Activated B cell treated with CpG ODN at 0.5 μM for 24 hours (primary cell): ENCODE measurements at regions not wholly inside any gene's neighbourhood (a gene's known extent, or its start where the extent isn't known, plus 50 kb on each side); places are given as distances from the start of the nearest gene placed in this dataset.

Experiments used
- ATAC-seq: fragments of 200-7000 bp; cut with Tn5 transposase; one replicate; pipeline ENCODE4 v1.10.0; 2021; ENCODE audit warnings: low read depth, mild to moderate bottlenecking, moderate library complexity
- CTCF ChIA-PET: fragments of 350-600 bp; sonication (Branson Sonifier 250); formaldehyde crosslinking; loops from one replicate; lab custom pipeline; 2021; ENCODE audit warnings: antibody characterized with exemption; lab: Charles Lee
- POLR2A ChIA-PET: fragments of 350-600 bp; sonication (Branson Sonifier 250); formaldehyde crosslinking; loops from one replicate; lab custom pipeline; 2021; ENCODE audit warnings: antibody characterized with exemption; lab: Charles Lee
- DNase-seq: peaks from one replicate; pipeline ENCODE4 v3.0.0; 2022
- H3K27ac Mint-ChIP-seq: one replicate; pipeline ENCODE4 v1.8.0; 2020; ENCODE audit warnings: mixed read lengths
- H3K27me3 Mint-ChIP-seq: one replicate; pipeline ENCODE4 v1.8.0; 2021; ENCODE audit warnings: mixed read lengths
- H3K36me3 Mint-ChIP-seq: one replicate; pipeline ENCODE4 v1.8.0; 2021; ENCODE audit warnings: low read depth, mixed read lengths
- H3K4me1 Mint-ChIP-seq: one replicate; pipeline ENCODE4 v1.8.0; 2021; ENCODE audit warnings: mixed read lengths
- H3K4me3 Mint-ChIP-seq: one replicate; pipeline ENCODE4 v1.8.0; 2020; ENCODE audit warnings: mild to moderate bottlenecking, mixed read lengths
- H3K9me3 Mint-ChIP-seq: one replicate; pipeline ENCODE4 v1.8.0; 2020; ENCODE audit warnings: mixed read lengths
- intact Hi-C: fragments of 100-400 bp; cut with micrococcal nuclease; formaldehyde crosslinking; loops from one replicate; pipeline ENCODE4 v1.15.1; 2024
- TF ChIP-seq, protein P1 (sequence below): fragments of 200-600 bp; IDR thresholded peaks from one replicate; pipeline ENCODE4 v1.8.0; 2022; ENCODE audit warnings: antibody characterized with exemption, mild to moderate bottlenecking

DNA sequence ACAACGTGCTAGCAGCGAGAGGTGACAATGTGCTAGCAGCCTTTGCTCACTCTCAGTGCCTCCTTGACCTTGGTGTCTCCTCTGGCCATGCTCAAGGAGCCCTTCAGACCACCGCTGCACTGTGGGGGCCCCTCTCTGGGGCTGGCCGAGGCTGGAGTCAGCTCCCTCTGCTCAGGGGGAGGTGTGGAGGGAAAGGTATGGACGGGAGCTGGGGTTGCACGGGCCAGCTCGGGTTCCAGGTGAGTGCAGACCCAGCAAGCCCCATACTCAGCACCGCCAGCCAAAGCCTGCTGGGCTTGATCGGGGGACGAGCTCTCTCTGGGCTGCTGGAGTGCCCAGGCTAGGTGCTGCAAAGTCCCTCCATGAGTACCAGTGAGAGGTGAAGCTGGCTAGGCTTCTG, 180.2 kb downstream of the TRIM36 start:
- no peak overlapping the region for H3K4me3 Mint-ChIP-seq
- ATAC-seq (no peak), DNase-seq (no peak)
- no peaks in the 10 kb centered on the region for H3K4me1 Mint-ChIP-seq
- intact Hi-C loops, result no loop called here
- no peaks in the 10 kb centered on the region for H3K36me3 Mint-ChIP-seq
- no peaks in the 10 kb centered on the region for H3K9me3 Mint-ChIP-seq
- H3K27ac Mint-ChIP-seq, result no peak overlapping the region
- TF ChIP-seq, protein P1, sequence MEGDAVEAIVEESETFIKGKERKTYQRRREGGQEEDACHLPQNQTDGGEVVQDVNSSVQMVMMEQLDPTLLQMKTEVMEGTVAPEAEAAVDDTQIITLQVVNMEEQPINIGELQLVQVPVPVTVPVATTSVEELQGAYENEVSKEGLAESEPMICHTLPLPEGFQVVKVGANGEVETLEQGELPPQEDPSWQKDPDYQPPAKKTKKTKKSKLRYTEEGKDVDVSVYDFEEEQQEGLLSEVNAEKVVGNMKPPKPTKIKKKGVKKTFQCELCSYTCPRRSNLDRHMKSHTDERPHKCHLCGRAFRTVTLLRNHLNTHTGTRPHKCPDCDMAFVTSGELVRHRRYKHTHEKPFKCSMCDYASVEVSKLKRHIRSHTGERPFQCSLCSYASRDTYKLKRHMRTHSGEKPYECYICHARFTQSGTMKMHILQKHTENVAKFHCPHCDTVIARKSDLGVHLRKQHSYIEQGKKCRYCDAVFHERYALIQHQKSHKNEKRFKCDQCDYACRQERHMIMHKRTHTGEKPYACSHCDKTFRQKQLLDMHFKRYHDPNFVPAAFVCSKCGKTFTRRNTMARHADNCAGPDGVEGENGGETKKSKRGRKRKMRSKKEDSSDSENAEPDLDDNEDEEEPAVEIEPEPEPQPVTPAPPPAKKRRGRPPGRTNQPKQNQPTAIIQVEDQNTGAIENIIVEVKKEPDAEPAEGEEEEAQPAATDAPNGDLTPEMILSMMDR, result no peak
- ChIA-PET POLR2A (no interaction called here), CTCF (no interaction called here)
- no peaks in the 10 kb centered on the region for H3K27me3 Mint-ChIP-seq

DNA sequence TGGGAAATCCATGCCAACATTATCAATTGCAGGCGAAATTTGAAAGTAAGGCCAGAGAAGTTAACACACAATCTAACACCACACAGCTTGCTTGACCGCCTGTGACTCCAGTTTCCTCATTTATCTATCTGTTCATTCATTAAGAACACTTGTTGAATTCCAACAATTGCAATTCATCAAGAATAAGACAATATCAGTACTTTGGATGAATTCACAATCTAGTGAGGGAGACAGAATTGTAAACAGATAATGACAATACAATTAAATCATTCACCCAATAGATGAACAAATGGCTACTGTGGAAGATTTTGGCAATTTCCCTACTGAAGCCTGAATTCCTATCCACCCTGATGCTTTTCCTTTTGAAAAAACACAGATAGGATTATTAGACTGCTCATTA, 181.6 kb downstream of the TRIM36 start:
- intact Hi-C loops, result no loop called here
- POLR2A ChIA-PET, result no interaction called here
- H3K9me3 Mint-ChIP-seq, result no peaks in the 10 kb centered on the region
- TF ChIP-seq, protein P1, result no peak
- ATAC-seq (no peak), DNase-seq (no peak)
- CTCF ChIA-PET, result no interaction called here
- H3K4me3 Mint-ChIP-seq, result no peak overlapping the region
- H3K27me3 Mint-ChIP-seq, result no peaks in the 10 kb centered on the region
- H3K27ac Mint-ChIP-seq, result no peak overlapping the region
- H3K36me3 Mint-ChIP-seq, result no peaks in the 10 kb centered on the region
- no peaks in the 10 kb centered on the region for H3K4me1 Mint-ChIP-seq

DNA sequence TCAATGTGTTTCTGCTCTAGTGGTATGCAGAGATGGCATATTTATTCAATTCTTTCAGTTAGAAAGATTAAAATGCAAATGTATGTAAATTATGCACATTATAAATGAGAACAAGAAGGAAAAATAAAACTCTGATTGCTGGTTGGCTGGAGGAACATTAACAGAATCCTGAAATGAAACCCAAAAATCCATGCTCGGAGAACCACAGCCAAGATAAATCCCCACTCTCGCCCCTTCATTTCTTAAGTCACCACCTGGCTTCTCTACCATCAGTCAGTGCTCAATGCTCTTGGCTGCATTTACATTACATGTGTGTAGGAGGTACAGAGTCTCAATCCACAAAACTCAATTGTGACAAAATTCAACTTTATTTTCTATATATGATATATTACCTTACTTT, 184.9 kb downstream of the TRIM36 start:
- TF ChIP-seq, protein P1, result no peak
- no peaks in the 10 kb centered on the region for H3K9me3 Mint-ChIP-seq
- DNase-seq, result no peak
- H3K27me3 Mint-ChIP-seq, result no peaks in the 10 kb centered on the region
- H3K27ac Mint-ChIP-seq, result no peak overlapping the region
- ATAC-seq, result no peak
- intact Hi-C loops, result no loop called here
- H3K4me3 Mint-ChIP-seq, result no peak overlapping the region
- no peaks in the 10 kb centered on the region for H3K36me3 Mint-ChIP-seq
- no peaks in the 10 kb centered on the region for H3K4me1 Mint-ChIP-seq
- ChIA-PET POLR2A (no interaction called here), CTCF (no interaction called here)

DNA sequence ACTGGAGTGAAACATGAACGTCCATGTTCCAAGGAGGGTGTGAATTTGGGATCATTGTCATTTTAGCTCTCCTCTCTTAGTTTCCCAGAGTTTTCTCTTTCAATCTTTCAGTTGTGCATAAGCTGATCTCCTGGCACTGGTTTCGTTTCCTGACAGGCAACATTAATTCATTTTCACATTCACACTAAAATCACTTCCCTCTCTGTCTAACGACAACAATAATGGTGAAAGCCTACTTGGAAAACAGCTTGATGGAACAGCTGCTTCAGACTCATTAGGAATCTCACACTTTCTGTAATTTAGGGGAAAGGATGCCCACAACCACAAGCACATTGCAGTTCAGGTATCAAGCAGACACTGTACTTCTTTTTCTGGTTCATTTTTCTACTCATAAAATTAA, 188.6 kb downstream of the TRIM36 start:
- H3K9me3 Mint-ChIP-seq, result peaks cover 6% of the 10 kb centered on the region

DNA sequence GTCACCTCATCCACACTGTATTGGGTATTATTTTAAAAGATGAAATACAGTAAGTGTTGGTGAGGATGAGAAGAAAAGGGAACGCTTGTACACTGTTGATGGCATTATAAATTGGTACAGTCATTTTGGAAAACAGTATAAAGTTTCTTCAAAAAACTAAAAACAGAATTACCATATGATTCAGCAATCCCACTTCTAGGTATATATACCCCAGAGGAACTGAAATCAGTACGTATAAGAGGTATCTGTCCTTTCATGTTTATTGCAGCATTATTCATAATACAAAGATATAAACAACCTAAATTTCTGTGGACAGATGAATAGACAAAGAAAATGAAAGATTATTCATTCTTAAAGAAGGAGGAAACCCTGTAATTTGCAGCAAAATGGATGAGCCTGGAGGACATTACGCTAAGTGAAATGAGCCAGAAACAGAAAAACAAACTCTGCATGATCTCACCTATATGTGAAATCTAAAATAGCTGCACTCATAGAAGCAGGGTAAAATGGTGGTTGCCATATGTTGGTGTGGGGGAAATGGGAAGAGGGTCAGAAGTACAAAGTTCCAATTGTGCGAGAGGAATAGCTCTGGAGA, 191.6 kb downstream of the TRIM36 start:
- peaks cover 6% of the 10 kb centered on the region for H3K9me3 Mint-ChIP-seq
- TF ChIP-seq, protein P1, result no peak
- no peaks in the 10 kb centered on the region for H3K27me3 Mint-ChIP-seq
- H3K27ac Mint-ChIP-seq, result no peak overlapping the region
- H3K4me3 Mint-ChIP-seq, result no peak overlapping the region
- POLR2A ChIA-PET, result no interaction called here
- ATAC-seq (no peak), DNase-seq (no peak)
- H3K36me3 Mint-ChIP-seq, result no peaks in the 10 kb centered on the region
- H3K4me1 Mint-ChIP-seq, result no peaks in the 10 kb centered on the region
- intact Hi-C loops, result no loop called here
- CTCF ChIA-PET, result interaction anchor here (1.2 kb wide), 1 partner anchor 55 kb away, joined by 3 read pairs; no protein-coding TSS in a partner anchor

More for the DNA sequence above, 188.6 kb downstream of the TRIM36 start:
- H3K36me3 Mint-ChIP-seq, result no peaks in the 10 kb centered on the region
- no peak for ATAC-seq
- H3K27me3 Mint-ChIP-seq, result no peaks in the 10 kb centered on the region
- H3K27ac Mint-ChIP-seq, result no peak overlapping the region
- no peak overlapping the region for H3K4me3 Mint-ChIP-seq
- ChIA-PET POLR2A (no interaction called here), CTCF (no interaction called here)
- no peaks in the 10 kb centered on the region for H3K4me1 Mint-ChIP-seq
- intact Hi-C loops, result no loop called here
- no peak for DNase-seq
- TF ChIP-seq, protein P1, result no peak
